Omental fat pad (tissue), 3 donors: ENCODE measurements at regions not wholly inside any gene's neighbourhood (a gene's known extent, or its start where the extent isn't known, plus 50 kb on each side); places are given as distances from the start of the nearest gene placed in this dataset.
"Not testable (repeated sequence)": the region's sequence is repeated elsewhere in the genome, so short reads cannot be mapped to it uniquely, and the experiment has no call there.

Experiments
- ATAC-seq: fragments of 150-250 bp; one replicate; pipeline ENCODE4 v1.9.1; 2016; ENCODE audit warnings: mild to moderate bottlenecking, moderate library complexity; ENCODE audit not compliant: low FRiP score
- DNase-seq: peaks from one replicate; pipeline ENCODE4 v3.0.0-alpha.2; 2019; ENCODE audit warnings: low spot score
- TF ChIP-seq, protein P1 (sequence below), 3 donors: fragments of 450-650 bp; IDR thresholded peaks; one replicate each; pipeline ENCODE4 v1.5.1; 2016 to 2017; ENCODE audit warnings: antibody characterized with exemption in 3 of 3, mild to moderate bottlenecking in 3 of 3, moderate library complexity in 2 of 3

DNA sequence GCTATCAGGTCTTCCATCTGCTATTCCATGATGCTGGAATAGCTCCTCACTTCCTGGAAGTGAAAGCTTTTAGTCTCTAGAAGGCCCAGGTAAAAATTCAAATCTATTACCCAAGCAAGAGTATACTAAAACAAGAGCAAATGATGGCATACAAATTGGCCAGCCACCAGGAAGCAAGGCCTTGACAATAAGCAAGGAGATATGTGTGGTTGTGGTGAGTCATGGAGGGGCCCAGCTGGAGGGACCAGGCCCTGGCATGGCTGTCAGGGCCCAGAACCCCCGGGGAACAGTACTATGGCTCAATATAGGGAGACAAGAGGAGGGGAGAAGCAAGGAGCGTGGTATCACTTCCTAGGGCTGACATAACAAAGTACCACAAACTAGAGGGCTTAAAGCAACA, 358.7 kb downstream of the RRAGC start:
- DNase-seq (no peak), ATAC-seq (no peak)
- TF ChIP-seq, protein P1, sequence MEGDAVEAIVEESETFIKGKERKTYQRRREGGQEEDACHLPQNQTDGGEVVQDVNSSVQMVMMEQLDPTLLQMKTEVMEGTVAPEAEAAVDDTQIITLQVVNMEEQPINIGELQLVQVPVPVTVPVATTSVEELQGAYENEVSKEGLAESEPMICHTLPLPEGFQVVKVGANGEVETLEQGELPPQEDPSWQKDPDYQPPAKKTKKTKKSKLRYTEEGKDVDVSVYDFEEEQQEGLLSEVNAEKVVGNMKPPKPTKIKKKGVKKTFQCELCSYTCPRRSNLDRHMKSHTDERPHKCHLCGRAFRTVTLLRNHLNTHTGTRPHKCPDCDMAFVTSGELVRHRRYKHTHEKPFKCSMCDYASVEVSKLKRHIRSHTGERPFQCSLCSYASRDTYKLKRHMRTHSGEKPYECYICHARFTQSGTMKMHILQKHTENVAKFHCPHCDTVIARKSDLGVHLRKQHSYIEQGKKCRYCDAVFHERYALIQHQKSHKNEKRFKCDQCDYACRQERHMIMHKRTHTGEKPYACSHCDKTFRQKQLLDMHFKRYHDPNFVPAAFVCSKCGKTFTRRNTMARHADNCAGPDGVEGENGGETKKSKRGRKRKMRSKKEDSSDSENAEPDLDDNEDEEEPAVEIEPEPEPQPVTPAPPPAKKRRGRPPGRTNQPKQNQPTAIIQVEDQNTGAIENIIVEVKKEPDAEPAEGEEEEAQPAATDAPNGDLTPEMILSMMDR (IDR thresholded peaks at IDR 0.05): no peak

DNA sequence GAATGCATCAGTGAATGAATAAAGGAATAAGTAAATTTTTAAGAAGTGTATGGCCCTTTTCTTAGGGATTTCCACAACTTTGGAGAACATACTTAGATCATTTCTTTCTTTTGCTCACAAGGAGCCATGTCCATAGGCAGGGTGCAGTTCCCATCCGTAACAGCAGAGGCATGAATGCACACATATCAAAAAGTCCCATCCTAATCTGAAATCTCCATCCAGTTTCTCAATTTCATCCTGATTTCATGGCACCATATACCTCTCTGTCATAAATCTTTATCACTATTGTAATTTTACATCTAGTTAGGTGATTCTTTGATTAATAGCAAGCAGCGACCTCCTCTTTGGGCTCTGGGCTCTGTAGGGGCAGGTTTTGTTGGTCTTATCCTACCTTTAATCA, 359.2 kb downstream of the RRAGC start:
- ATAC-seq (no peak), DNase-seq (no peak)
- TF ChIP-seq, protein P1 (IDR thresholded peaks at IDR 0.05): no peak

DNA sequence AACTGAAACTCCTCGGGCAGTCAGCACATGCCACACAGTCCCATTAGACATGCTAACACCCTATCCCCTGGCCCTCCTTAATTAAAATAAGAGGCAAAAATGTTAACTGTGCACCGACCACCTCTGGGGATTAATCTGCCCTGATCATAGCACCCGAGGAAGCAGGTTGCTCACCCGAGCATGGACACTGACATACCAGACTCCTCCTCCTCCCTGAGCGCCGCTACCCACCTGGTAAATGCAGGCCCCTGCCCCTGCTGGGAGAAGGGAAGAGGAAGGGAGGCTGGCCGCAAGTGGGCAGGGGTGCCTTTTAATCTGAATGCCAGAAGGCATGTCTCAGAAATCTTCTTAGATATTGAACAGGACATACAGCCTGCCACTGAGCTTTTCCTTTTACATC, 360.9 kb downstream of the RRAGC start:
- DNase-seq (no peak), ATAC-seq (no peak)
- TF ChIP-seq, protein P1 (IDR thresholded peaks at IDR 0.05): no peak

DNA sequence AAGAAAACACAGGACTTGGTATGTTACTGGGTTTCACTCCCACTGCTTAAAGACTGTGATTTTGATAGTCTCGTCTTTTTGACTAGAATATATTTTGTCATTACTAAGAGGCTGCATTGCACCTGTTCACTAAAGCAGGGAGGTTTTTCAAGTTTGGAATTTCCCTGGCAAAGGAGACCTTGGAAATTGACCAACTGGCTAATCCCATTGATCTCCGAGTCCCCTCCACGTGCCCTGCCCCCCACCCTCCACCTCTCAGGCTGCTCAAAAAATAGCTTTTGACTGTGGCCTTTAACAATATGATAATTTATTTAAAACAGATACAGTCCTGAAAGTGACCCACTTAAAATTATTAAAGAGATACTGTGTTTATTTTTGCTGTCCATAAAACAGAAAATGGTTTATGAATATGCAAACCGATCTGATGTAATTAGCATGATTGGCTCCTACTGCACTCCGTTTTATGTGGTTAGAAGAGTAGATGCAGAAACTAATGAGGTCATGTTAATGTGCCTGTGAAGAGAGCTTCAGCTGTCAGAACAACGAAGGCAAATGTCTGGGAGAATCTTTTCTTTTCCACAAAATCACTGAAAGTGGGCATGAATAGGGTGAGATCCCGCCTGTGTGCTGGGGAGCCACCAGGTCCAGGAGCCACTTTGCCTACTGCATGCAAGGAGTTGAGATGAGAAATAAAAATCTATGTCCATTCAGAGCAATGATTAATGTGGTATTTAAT, 361.5 kb downstream of the RRAGC start:
- no peak for ATAC-seq
- TF ChIP-seq, protein P1 (IDR thresholded peaks at IDR 0.05): no peak
- DNase-seq: no peak

DNA sequence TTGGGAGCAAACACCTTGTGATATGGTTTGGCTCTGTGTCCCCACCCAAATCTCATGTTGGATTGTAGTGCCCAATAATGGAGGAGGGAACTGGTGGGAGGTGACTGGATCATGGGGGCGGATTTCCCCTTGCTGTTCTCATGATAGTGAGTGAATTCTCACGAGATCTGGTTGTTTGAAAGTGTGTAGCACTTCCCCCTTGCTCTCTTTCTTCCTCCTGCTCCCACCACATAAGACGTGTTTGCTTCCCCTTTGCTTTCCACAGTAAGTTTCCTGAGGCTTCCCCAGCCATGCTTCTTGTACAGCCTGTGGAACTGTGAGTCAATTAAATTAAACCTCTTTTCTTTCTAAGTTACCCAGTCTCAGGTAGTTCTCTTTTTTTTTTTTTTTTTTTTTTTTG, 366.3 kb downstream of the RRAGC start:
- not testable (repeated sequence) for ATAC-seq

DNA sequence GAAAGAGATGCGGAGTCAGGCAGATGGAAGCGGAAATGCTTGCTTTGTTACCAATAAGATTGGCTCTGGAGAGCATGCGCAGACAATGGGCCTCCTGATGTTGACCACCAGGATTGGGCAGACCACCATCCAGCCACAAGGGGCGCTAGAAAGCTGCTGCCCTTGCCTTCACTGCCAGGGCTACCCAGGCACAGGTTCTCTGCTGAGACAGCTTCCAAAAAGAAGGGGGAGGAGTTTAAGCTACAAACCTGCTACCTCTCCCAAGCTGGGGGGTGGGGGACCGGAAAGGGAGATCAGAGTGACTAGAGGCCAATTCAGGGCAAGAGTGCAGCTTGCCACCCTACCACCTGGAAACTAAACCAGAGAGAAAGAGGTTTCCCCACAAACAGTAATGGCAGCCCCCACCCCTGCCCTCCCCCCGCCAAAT, 369.7 kb downstream of the RRAGC start:
- ATAC-seq: no peak
- TF ChIP-seq, protein P1 (IDR thresholded peaks at IDR 0.05): no peak
- DNase-seq: no peak

More for the DNA sequence above, 366.3 kb downstream of the RRAGC start:
- DNase-seq: not testable (repeated sequence)

DNA sequence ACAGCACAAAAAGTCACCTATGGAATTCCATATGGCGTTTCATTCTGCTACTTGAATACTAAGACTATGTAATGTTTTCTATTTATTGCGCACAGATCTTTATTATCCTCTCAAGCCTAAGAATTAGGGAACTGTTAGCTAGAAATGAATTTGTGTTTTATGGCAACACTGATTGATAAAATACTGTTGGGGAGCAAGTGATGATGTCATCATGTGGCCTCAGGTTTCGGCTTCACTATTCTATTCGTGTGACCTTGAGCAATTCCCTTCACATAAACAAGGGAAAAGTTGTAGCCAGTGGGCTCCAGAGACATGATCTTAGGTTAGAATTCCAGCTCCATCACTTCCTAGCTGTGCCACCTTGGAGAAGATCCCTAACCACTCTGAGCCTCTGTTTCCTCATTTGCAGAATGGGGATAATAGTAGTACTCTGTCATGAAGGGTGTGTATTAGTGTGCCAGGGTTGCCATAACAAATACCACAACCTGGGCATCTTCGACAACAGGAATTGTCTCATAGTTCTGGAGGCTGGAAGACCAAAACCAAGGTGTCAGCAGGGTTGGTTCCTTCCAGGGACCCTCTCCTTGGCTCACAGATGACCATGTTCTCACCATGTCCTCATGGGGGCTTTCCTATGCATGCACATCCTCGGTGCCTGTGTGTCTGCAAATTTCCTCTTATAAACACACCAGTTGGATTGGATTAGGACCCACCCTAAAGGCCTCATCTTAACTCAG, 371.2 kb downstream of the RRAGC start:
- ATAC-seq: no peak

More for the DNA sequence above, 371.2 kb downstream of the RRAGC start:
- TF ChIP-seq, protein P1 (IDR thresholded peaks at IDR 0.05): no peak
- DNase-seq: no peak
